ENCODE measurements at regions not wholly inside any gene's neighbourhood (a gene's known extent, or its start where the extent isn't known, plus 50 kb on each side); places are given as distances from the start of the nearest gene placed in this dataset.
"Not testable (repeated sequence)": the region's sequence is repeated elsewhere in the genome, so short reads cannot be mapped to it uniquely, and the experiment has no call there.

GRCh38 chr17:21783017-21783416 is 90.7 kb downstream of the KCNJ18 start:
- not testable (repeated sequence) for TF ChIP-seq CTCF (conservative IDR thresholded peaks at IDR 0.05; ENCODE audit: low read depth, low read length); EZH2 (IDR thresholded peaks at IDR 0.05; ENCODE audit: borderline replicate concordance, low read depth, low read length, poor library complexity, severe bottlenecking)
